GM10266 (cell line): ENCODE measurements at regions not wholly inside any gene's neighbourhood (a gene's known extent, or its start where the extent isn't known, plus 50 kb on each side); places are given as distances from the start of the nearest gene placed in this dataset.
"Not testable (repeated sequence)": the region's sequence is repeated elsewhere in the genome, so short reads cannot be mapped to it uniquely, and the experiment has no call there.

ENCODE experiments used
- DNase-seq: peaks from one replicate; pipeline ENCODE4 v3.0.0; 2012; ENCODE audit errors: extremely low spot score
- TF ChIP-seq, protein P1 (sequence below): IDR thresholded peaks from 2 replicates; pipeline ENCODE4 v1.5.1; 2012; ENCODE audit warnings: mild to moderate bottlenecking, low read depth; ENCODE audit not compliant: control insufficient read depth, insufficient read depth; ENCODE audit errors: missing control alignments

DNA sequence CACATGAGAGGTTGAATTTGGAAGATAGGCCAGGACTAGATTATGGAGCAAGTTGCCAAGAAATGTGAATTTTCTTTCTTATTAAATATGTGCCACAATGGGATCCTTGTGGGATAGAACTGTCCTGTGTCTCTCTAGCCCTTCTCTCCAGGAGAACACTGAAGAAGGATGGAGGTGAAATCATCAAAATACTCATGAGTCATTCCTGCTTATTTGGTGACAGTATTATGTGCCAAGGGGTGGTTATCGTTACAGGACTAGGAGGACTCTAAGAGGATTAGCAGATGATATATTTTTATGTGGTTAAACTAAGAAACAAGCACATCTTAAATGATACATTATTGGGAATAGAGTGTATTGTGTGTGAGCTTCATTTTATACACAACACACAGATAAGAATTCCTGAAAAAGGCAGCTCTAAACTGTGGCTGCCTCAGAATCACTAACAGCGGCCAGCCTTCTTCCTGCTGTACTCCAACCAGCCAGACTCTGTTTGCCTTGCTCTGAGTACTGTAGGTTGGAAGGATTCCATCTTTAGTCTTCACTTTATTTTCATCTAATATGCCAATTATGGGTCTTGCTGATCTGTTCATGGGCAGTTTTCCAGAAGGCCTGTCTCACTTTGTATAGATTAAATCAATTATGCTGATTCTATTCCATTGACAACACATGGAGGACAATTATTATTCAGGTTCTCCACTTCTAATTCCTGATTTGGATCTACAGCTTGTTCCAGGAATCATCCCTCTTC, 325.8 kb downstream of the ABCC12 start:
- TF ChIP-seq, protein P1, sequence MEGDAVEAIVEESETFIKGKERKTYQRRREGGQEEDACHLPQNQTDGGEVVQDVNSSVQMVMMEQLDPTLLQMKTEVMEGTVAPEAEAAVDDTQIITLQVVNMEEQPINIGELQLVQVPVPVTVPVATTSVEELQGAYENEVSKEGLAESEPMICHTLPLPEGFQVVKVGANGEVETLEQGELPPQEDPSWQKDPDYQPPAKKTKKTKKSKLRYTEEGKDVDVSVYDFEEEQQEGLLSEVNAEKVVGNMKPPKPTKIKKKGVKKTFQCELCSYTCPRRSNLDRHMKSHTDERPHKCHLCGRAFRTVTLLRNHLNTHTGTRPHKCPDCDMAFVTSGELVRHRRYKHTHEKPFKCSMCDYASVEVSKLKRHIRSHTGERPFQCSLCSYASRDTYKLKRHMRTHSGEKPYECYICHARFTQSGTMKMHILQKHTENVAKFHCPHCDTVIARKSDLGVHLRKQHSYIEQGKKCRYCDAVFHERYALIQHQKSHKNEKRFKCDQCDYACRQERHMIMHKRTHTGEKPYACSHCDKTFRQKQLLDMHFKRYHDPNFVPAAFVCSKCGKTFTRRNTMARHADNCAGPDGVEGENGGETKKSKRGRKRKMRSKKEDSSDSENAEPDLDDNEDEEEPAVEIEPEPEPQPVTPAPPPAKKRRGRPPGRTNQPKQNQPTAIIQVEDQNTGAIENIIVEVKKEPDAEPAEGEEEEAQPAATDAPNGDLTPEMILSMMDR, result no peak
- no peak for DNase-seq

DNA sequence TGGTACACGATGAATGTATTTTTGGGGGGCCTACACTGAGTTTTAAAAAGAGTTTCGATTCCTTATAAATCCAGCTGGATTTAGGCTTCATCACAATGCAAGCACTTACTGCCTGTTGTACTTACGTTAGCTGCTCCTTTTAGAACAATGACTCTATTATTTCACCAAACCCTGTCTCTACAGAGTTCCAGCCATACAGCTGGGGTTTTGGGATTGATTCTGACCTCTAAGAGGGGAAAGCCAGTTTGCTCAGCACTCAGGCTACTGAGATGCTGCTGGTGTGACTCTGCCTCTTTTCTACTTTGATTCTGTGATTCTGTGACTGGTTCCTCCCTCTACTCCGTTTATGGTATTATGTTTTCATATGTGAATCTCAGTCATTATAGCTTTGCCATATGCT, 329.7 kb downstream of the ABCC12 start:
- DNase-seq, result no peak
- TF ChIP-seq, protein P1, result no peak

DNA sequence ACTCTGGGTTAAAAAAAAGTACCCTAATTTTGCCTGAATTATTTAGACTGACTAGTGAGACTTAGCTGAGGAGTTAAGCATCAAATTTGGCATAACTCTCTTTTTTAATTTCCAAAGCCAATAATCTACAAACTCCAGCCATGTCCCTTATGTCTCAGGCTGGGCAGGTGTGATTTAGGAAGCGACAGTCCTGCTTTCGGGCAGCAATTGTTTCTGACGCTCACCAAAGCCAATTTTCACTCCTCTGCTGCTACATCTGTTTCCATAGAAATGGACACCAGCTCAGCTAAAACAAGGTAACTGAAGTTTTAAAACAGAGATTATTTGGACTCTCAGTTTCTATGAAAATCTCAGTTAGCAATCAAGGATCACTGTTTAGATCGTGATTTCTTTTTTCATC, 338.7 kb downstream of the ABCC12 start:
- TF ChIP-seq, protein P1, result no peak

DNA sequence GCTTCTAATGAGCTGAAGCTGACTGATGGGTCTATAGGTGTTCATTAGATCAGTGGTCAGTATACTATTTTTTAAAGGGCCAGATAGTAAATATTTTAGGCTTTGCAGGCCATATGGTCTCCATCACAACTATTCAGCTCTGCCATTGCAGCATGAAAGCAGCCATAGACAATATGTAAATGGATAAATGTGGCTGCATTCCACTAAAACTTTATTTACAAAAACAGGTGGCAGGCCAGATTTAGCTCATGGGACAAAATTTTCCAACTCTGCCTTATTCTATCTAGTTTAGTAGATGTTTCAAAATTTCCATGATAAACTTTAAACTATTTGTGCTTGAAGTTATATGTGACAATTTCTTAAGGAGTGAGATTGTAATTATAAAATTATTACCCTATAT, 339.3 kb downstream of the ABCC12 start:
- TF ChIP-seq, protein P1, result no peak
- DNase-seq, result no peak

More for the DNA sequence above, 338.7 kb downstream of the ABCC12 start:
- no peak for DNase-seq

DNA sequence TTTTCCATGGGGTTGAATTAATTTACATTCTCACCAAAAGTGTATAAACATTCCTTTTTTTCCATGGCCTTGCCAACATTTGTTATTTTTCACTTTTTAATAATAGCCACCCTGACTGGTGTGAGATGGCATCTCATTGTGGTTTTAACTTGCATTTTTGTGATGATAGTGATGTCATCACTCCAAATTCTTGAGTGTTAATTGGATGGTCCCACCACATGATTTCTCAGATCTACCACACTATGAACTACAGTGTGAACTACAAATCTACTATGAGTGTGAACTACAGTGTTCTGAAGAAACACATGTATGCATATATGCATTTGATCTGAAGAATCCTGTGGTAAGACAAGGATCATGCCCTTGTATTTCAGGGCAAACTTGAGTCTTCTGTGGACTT, 340.1 kb downstream of the ABCC12 start:
- TF ChIP-seq, protein P1, result no peak
- no peak for DNase-seq

DNA sequence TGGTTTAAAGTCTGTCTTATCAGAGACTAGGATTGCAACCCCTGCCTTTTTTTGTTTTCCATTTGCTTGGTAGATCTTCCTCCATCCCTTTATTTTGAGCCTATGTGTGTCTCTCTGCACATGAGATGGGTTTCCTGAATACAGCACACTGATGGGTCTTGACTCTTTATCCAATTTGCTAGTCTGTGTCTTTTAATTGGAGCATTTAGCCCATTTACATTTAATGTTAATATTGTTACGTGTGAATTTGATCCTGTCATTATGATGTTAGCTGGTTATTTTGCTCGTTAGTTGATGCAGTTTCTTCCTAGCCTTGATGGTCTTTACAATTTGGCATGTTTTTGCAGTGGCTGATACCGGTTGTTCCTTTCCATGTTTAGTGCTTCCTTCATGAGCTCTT, 344.0 kb downstream of the ABCC12 start:
- not testable (repeated sequence) for DNase-seq

DNA sequence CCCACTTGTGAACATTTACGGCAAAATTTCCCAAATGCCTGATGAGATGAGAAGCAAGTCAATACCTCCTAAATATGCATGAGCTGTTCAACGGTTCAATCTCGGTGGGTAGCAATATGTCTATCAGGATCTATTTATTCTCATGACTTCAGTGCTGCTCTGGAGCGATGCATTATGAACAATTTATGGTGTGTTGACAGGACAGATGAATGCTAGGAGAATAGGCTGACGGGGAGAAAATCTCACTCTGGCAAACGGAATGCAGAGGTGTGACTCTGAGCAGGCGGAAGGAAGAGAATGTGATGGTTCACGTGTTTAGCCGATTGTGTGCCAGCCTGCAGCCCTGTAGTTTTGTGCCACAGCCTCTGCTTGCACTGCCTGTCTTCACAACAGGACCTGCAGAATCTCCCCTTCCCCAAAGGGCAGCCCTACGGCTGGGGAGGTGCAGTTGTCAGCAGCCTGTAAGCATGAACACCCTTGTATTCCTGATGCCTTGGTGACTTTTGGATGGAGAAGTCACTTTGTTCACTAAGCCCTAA, 345.2 kb downstream of the PHKB start:
- no peak for DNase-seq
- TF ChIP-seq, protein P1, result no peak
